GM21576 (cell line): ENCODE measurements at regions not wholly inside any gene's neighbourhood (a gene's known extent, or its start where the extent isn't known, plus 50 kb on each side); places are given as distances from the start of the nearest gene placed in this dataset.
"Not testable (repeated sequence)": the region's sequence is repeated elsewhere in the genome, so short reads cannot be mapped to it uniquely, and the experiment has no call there.

Experiments used
- ATAC-seq: cut with Tn5 transposase; IDR thresholded peaks from one replicate; pipeline ENCODE4 v1.9.1; 2021; ENCODE audit warnings: mild to moderate bottlenecking, moderate library complexity; ENCODE audit not compliant: unreplicated experiment

DNA sequence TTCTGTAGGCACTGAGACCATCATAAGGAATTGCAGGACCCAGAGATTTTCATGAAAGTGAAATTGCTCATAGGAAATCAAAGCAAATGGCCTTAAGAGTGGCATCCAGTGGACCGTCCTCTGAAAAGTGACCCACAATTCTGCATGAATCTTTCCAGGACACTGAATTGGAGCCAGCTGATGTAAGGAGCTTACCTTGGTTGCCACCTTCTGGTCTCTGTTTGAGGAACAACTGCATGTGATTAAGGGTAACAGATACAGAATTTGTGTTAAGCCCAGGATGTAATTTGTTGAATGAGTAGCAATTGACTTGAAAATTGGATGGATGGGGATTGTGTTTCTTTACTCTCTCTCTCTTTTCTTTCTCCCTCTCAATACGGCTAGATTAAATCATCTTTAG lies 49.9 kb upstream of the GAS1 start:
- ATAC-seq, result no peak

DNA sequence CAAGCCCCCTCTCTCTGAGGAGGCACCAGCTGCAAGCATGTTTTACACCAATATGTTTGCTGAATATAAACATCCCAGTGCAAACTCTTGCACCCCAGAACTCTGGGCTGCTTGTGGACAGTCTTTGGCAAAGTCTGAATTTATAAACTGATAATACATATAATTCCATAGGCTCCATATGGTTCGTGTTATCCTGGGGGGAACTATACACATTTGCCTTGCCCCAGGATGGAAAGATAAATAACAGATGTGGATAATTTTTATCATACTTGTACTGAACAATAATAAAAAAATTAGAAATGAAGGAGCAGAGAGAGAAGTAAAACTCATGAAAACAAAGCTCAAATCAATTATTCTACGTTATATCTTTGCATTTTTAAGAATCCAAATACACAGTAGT lies 50.6 kb upstream of the GAS1 start:
- no peak for ATAC-seq

DNA sequence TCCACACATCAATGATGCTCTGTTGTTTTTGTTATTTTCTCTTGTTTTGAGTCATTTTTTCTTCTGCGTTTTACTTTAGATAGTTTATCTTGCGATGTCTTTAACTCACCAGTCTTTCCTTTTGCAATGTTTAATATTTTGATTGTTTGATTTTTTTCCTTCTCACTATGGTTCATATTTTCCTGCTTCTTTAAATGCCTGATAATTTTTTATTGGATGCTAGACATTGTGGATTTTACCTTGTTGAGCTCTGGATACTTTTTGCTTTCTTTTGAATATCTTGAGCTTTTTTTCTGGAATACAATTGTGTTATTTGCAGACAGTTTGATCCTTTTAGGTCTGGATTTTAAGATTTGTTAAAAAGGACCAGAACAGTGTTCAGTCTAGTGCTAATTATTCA lies 55.2 kb upstream of the GAS1 start:
- ATAC-seq, result no peak

DNA sequence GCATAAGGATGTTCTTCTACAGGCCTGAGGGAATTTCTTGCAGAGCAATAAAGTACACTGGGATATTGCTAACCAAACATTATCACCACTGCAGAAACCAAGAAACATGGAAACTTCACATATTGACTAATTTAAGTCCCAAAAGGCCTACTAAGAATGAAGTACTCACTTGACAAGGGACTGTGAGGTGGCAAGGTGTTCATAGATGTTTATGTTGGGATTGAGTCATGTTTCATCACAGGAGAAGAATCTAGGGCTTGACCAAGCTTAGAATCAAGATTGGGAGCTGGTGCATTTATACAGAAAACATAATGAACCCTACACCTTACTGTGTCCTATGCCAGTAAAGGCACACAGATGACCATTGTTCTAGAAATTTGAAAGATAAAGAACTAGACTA lies 56.7 kb upstream of the GAS1 start:
- no peak for ATAC-seq

DNA sequence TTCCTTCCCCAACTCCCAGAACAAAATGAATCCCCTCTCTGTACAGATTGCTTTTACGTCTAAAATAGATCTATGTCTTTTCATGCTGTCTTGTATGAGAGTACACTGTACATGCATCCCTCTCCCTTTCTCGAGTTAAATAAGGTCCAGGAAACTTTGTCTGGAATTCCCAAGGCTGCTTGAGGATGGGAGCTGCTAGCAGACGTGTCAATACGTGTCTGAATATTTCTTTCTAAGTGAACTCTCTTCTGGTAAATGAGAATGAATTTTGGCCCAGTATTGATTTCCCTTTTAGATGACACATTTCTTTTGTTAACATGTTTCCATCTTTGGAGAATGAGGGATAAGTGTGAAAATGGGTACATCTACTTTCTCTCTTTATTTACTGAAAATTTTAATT lies 59.6 kb upstream of the GAS1 start:
- no peak for ATAC-seq

DNA sequence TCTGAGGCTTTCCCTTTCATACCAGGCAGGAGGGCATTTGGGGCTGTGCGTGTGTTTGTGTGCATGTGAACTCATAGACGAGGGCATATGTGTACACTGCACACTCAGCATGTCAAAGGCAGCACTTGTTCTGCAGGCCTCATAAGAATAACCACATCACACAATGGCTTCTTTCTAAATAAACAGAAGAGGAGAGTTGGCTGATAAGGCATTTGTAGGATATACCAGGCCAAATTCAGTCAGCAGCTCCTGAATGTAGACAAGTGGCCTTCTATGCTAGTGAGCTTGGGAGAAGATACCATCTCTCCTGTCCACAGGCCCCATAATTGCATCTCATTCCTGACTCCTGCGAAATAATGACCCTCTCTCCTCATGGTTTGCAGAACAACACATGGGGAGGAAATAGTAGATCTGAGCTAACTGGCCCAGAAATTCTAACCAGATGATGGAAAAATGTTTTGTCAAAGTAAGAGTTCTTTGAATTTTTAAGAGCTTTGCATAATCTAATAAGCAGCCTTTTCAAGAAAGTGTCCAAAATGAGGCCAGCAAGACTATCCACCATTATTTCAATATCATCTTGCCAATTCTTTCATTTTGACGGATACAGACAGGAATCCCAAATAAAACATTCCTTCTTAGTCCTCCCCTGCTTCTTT lies 60.5 kb upstream of the GAS1 start:
- ATAC-seq, result no peak

DNA sequence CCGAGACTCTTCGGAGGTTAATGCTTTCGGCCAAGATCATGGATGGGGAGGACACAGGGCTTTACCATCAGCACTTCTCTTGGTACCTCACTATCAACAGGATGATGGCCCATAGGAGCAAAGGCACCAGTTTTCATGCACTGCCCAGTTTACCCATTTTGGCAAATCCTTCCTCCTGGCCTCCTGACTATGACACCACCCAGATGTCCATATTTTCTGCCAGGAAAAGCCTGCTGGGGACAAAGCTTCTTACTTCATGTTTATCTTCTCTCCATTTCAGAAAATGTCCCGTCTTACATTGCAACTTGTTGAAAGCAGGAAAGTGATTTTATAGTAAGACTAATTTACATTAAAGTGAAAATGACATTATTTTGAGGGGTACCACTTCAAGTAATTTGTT lies 61.4 kb upstream of the GAS1 start:
- no peak for ATAC-seq

DNA sequence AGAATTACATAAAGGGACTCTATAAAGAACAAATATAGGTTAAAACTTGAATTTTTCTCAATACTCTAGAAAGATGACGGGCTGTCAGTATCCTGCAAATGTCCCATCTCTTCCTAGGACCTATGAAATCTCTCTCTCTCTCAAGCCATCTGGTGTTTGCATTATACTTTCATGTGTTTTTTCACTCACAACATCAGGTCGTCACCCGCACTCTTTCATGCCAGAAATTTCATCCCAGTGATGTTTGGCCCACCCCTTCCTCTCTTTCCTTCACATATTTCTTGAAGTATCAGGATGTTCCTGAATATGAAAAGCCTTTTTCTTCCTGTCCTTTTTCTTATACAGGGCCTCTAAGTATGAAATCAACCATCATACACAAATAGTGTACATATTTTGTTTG lies 63.3 kb upstream of the GAS1 start:
- no peak for ATAC-seq

DNA sequence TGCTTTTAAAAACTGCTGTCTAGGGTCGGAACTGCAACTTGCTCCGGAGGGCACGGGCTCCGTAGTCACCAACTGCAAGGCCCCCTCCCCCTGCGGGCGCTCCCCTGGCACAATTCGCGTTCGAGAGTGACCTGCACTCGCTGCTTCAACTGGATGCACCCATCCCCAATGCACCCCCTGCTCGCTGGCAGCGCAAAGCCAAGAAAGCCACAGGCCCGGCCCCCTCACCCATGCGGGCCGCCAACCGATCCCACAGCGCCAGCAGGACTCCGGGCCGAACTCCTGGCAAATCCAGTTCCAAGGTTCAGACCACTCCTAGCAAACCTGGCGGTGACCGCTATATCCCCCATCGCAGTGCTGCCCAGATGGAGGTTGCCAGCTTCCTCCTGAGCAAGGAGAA lies 64.2 kb upstream of the GAS1 start:
- no peak for ATAC-seq

DNA sequence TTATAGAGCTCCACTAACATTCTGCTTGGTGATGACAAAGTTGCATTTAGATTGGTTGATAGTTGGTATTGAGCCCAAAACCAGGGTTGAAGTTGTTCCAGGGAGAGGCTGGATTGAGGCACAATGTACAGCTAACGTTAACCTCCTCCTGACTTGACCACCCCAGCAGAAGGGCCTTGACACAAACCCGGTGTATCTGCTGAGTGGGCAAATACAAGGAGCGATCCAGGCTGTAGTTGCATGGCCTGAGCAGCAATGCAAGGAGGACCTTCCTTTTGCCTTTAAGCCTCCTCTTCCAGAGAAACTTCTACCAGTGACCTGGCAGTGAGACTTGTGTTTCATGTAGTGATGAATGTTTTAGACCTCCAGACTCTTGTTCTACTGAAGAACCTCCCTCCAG lies 66.2 kb upstream of the GAS1 start:
- ATAC-seq, result no peak

DNA sequence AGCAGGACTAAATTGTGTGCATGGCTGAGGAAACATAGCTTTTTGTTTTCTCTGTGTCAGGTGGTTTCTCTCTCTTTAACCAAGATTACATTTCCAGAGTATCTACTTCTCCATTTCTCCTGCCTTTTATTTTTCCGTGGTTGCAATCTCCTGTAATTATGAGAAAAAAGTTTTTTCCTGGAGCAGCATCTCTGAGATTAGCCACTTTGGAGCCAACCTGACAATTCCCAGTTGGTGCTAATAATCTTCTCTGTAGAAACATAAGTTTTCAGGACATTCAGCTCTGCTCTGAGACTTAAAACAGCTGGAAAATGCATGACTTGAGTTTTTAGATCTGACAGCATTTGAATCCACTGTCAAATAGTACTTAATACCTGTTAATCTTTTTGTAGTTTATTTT lies 67.1 kb upstream of the GAS1 start:
- no peak for ATAC-seq

DNA sequence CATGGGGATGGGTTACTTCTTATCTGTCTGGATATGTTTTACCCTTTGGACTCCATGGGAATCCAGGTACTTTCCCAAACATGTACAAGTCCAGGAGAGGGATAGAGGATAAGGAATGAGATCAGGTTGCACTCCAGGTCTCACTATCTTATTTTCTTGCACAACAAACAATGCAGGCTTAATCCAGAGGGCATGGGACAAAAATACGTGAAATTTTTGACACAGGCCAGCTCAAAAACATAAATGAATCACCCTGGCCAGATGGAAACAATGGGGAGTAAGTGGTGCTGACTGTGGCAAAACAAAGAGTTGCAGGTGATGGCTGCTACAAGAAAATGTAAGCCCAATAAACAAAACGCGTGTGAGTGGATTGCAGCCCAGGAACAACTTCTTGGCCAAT lies 69.4 kb upstream of the GAS1 start:
- no peak for ATAC-seq

DNA sequence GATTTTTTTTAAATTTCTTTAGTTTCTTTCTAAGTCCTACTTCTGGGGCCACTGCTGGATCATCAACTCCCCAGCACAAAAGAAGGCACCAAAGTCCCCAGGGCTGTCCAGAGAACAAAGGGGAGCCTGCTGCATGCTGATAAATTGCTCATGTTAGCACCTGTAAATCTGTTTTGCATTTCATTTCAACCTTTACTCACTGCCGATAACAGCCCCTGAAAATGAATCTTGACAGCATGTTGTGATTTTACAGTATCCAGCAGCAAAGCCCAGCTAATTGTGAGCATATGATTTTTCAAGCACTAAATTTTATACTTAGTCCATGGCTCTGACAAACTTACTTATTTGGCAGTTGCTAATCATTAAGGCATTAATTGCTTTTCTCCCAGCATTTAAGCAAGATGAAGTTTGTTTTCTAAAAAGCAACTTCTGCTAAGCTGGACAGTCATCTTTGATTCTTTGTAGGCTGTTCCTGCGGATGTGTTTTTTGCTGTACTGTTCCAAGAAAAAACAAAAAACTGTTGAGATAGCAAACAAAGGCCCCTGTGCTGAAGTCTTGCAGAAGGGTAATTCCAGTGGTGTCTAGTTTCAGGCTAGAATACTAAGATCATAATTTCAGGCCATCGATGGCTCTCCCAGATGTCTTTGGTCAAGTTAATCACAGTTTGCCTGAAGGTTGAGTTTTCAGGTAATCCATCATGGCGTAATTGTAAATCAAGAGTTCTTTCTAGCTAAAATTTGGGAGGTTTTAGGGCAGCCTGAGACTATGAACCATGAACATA lies 73.1 kb upstream of the GAS1 start:
- ATAC-seq, result no peak

DNA sequence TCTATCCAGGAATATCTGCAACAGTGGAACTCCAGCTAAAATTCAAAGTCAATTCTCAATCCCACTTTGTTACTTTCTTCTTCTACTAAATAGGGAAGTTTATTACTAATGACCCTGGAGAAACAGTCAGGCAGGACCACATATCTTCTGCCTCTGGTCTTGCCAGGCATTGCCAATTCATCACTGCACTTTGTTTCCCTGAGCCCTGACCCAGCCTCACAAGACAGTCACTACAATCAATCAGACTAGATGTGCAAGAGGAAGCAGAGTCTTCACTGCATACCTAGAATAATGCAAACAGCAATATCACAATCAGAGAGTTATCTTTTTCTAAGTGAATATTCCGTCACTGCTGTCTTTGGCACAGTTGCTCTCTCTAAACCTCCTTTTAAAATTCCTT lies 74.9 kb upstream of the GAS1 start:
- no peak for ATAC-seq

DNA sequence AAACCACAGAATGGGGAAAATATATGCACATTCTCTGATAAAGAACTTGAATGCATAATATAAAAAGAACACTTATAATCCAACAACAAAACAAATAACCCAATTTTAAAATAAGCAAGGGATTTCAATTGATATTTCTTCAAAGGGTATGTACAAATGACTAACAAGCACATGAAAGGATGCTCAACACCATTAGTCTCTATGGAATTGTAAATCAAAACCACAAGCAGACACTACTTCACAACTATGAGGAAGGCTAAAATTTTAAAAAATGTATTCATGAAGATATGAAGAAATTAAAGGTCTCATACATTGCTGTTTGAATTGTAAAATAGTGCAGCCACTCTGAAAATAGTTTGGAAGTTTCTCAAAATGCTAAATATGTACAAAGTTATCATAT lies 78.9 kb upstream of the GAS1 start:
- ATAC-seq, result no peak

DNA sequence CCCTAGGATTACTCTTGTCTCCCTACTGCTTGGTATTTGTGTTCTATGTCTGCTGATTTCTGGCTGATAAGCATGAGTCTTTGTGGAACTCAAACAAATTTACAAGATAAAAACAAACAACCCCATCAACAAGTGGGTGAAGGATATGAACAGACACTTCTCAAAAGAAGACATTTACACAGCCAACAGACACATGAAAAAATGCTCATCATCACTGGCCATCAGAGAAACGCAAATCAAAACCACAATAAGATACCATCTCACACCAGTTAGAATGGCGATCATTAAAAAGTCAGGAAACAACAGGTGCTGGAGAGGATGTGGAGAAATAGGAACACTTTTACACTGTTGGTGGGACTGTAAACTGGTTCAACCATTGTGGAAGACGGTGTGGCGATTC lies 81.5 kb upstream of the GAS1 start:
- ATAC-seq, result not testable (repeated sequence)

DNA sequence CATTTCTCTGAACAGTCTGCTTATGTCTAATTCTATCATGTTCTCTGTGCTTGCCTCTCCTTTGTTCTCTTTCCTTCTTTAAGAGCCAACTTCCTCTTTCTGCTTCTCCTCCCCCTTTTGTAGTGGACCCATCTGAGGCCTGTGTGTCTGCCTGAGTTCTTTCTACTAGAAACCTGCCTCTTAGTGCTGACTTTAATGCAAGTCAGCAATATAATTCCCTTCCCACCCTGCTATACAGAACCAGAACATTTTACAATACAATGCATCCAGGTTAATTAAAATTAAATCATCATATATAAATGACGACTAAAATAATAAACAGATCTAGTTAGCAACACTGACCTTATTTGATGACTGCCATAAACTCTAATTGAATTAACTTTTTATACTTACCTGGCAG lies 82.6 kb upstream of the GAS1 start:
- ATAC-seq, result no peak

DNA sequence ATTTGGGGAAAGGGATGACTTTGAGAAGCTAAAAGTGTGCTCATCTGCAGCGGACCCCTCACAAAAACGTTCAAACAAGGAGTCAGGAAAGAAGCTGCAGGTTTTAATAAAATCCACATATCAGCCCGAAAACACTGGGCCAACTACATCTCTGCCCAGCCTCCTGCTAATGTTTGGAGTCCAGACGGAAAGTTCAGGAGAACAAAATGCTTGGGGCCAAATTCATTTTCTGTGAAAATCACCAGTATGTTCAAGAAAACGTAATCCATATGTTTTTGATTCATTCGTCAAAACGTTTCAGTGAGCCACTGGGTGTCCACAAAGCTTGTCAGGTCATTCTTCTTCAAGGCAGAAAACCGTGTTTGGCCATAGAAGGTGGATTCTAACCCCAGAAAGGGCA lies 87.5 kb upstream of the GAS1 start:
- no peak for ATAC-seq

DNA sequence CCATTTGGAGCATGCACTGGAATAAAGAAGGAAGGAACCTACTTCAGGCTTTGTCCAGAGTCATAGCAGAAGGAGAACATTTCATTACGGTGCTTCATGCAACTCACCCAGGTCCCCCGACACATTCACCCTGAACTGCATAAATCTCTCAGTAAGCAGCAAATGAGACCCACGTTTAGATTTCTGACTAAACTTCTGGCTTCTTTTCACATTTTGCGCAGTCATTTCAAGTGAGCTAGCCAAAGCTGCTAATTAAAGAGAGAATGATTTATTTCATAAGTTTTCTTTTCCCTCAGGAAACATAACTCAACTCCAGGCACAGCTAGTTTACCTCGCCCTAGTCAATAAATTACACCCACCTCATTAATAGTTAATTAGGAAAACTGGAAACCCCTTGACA lies 88.6 kb upstream of the GAS1 start:
- ATAC-seq, result no peak

DNA sequence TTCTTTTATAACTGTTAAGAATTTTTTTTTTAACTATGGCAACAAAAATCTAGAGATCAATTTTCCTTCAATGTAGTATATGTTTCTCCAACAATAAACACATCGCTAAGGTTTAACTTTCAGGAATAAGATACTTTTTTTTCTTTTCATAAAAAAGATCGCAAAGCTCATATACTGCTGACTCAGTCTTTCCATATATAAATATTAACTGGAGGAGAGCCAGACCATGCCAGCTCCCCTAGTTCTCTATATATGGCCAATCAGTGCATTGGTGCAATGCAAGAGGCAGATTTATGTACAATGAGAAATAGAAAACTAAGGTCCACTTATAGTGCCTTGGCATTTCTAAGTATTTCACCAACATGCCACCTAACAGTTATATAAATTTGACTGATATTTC lies 89.2 kb upstream of the GAS1 start:
- no peak for ATAC-seq

DNA sequence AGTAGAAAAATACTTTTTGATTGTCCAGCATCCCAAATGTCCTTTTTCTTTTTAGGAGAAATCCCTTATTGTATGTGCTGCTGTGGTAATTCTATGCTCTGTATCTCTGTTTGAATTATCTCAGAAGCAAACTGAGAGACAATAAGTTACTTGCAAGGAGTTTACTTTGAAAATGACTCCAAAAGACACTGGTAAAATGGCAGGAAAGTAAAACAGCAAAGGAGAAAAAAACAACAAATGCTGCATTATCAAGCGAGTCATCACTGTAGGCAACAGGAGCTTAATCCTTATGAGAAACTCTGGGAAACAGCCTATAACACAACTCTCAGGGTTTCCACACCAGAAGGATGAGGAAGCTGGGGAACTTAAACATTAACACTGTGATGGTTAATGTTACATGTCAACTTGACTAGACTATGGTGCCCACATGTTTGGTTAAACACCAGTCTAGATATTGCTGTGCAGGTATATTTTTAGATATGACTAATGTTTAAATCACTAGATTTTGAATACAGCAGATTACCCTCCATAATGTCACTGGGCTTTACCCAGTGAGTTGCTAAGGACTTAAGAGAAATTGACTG lies 92.6 kb upstream of the GAS1 start:
- ATAC-seq, result no peak

DNA sequence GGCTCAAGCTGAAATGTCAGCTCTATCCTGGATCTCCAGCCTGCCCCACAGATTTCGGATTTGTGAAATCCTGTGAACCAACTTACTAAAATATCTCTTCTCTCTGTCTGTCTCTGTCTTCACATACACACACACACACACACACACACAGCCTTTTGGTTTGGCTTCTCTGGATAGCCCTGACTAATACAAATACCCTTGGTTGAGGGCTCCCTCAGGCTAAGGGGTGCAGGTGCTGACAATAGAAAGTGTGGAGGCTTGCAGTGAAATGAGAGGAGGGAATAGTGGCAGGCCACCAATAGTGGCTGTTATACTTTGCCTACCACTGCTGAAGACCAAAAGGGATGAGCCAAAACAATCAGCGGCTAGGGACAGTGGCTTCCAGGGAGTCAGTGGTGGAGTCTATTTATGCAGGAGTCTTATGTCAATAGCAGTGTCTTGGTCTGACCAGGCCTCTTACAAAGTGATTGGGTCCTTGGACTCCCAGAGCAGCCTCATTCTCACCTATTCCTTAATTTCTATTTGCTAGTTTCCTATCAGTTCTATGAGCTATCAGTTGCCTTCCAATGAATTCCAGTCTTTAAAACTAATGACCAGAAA lies 93.2 kb upstream of the GAS1 start:
- ATAC-seq, result no peak
